HG02938 (cell line): ENCODE measurements at regions not wholly inside any gene's neighbourhood (a gene's known extent, or its start where the extent isn't known, plus 50 kb on each side); places are given as distances from the start of the nearest gene placed in this dataset.
"Not testable (repeated sequence)": the region's sequence is repeated elsewhere in the genome, so short reads cannot be mapped to it uniquely, and the experiment has no call there.

Experiments
- ATAC-seq: cut with Tn5 transposase; IDR thresholded peaks from one replicate; pipeline ENCODE4 v1.9.1; 2021; ENCODE audit warnings: mild to moderate bottlenecking, moderate library complexity; ENCODE audit not compliant: unreplicated experiment

DNA sequence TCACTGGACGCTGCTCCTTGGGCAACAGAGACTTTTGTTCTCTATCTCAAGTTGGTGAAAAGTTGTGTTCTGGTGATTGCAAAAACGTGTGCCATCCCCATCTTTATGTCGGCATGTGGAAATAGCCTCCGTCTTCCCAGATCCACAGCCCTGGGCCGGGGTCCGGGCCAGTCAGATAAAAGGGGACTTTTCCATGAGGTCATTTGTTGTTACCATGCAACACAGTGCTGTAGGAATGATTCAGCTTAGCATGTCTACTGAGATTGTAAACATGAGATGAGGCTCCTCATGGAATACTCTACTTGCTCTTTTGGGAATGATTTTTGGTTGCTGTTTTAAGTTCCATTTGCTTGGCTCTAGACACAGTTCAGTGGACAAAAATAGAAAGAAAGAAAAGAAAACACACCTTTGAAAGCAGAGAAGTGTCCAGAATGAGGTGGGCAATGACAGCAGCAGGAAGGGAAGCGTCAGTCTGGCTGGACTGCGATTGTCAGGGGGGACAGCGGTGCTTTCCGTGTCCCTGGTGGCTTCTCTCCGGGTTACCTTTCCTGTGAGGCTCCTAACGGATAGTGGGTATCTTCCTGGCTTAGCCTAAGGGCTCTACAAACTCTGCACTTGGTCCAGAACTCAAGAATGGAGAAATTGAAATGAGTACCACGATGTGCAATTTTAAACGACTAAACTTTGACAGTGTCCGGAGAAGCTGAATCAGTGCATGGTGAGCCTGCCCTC lies 91.6 kb downstream of the TEX29 start:
- ATAC-seq = no peak

DNA sequence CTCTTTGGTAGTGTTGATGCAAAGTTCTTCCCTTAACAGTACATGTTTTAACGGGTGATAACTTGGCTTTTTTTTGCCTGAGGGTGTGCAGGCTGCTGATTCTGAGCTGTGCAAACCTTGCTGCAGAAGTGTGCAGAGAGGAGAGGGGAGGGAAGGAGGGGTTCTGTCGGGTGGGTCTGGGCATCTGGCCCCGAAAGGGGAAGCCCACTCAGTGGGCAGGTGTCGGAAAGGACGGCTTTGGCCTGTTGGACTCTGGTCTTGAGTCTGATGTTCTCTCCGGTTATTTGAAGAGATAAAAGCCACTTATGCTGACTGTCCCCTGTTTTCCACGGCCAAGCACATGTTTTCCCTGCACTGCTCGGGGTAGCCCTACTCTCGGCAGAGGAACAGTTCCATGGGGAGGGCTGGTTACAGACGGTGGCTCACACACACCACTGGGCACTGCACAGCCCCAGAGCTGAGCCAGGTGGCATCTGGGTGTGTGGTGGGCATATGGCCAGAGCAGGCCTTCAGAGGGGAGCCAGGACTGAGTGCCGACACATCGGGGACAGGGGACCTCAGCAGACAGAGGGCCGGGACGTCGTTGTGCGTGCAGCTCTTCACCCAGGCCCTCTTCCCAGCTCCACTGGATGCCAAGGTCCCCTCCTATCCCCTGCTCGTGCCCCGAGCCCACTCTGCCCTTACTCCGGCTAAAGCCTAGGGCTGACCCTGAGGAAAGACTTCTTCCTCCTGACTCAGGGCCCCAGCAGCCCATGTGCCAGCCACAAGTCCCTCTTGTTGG lies 93.2 kb downstream of the TEX29 start:
- no peak for ATAC-seq

DNA sequence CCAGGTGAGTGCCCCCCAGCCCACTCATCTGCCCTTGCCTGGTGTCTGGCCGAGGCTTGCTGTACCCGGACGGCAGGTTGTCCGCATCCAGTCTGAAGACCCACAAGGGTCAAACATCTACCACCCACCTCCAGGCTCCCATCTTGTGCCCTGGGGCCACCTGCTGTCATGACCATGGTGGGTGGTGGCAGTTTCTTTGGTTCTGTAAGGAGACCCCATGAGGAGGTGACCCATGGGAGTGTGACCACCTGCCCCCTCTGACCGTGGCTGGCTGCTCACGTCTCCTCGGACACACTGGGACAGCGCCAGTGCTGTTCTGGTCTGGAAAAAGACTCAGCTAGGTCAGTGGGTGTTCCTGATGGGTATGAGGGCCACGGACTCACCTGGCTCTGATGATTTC lies 93.9 kb downstream of the TEX29 start:
- no peak for ATAC-seq

DNA sequence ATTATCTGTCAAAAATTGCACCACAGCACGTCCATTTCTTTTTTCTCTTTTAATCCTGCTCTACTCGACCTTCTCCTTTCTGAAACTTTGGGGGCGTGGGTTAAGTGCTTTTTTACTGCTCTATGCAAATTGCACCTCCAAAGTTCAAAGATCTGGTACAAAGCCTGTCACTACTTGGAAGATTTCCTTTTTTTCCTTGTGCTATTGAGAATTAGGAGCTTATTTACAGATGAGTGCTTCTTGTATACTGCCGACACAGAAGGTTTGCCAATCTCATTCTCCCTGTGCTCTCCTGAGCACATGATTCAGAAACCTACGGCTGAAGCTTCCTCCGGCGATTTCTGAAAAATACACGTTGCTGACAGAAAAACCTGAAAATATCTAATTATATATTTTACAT lies 94.8 kb downstream of the TEX29 start:
- no peak for ATAC-seq

DNA sequence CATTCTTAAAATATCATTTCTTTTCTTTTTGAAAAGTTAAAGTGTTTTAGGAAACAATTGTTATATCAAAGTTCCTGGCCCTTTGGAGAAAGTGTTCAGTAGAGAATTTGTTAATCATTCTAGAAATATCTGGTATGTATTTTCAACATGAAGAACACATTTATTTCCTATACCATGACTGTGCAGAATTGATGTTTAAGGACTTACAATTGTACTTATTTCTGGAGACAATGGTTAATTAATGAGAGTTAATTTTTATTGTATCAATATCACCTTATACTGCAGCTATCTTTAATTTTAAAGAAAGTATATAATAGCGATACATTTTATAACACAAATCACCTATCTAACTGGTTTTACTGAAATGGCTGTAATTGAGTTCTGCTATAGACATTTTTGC lies 95.3 kb downstream of the TEX29 start:
- no peak for ATAC-seq

- ATAC-seq = no peak
Measured at GRCh38 chr13:111418101-111418500, 97.7 kb downstream of the TEX29 start.

DNA sequence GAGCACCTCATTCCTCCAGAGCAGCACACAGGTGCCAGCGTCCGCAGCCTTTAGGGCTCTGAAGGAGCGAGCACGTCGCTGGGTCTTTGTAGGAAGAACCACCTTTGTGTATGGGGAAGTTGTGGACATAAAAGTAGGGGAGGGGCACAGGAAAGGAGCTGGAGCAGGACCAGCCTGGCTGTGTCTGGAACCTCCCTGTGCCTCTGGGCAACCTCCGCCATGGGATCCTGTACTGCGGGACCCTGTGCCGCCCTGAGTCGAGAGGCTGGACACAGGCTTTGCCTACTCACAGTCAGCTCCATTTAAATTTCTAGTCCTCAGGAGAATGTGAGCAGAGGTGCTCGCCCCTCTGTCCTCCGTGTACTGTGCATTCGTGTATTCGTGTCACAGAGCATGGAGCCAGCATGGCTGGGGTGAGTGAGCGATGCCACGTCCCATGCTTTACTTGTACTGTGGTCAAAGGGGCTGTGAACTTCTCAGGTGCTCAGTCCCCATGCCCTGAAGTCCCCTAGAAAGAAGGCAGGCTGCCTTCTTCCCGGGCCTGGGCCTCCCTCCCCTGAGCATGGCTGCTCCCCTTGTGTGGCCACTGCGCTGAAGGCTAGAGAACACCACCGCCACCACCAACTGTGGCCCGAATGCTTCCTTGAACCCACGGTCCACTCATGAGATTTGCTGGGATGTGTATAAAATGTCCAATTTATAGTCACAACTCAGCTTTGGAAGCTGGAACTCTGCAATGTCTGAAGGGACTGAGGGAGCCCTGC lies 99.9 kb downstream of the TEX29 start:
- no peak for ATAC-seq

GRCh38 chr13:111421216-111421615 lies 100.8 kb downstream of the TEX29 start:
- no peak for ATAC-seq

- no peak for ATAC-seq
Measured at GRCh38 chr13:111422348-111422747, 101.9 kb downstream of the TEX29 start.

DNA sequence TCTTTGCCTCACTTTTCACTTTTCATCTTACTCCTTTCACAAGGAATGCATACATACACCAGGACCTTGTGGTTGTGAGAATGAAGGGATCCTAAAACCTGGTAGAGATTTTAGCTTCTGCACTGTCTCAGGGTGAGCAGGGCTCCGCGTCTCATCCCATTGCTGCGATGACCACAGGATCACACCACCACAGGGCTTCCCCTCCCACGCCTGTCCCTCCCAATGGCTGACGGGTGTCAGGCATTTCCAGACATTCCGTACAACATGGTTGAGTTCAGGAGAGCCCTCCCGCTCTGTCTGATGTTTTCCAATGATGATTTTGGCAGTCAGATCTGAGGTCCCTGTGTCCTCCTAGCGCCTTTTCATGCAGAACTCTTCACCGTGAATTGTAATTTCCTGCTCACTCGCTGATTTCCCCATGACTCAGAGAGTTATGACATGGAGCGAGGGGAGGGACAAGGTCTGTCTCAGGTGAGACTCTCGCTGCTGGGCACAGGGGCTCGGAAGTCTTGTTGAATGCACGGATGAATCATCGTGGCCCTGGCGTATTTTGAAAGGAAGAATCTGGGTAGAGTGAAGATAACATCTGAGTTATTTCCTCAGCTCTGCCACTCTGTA lies 102.8 kb downstream of the TEX29 start:
- no peak for ATAC-seq

- no peak for ATAC-seq
Measured at GRCh38 chr13:111424134-111424533, 103.7 kb downstream of the TEX29 start.

GRCh38 chr13:111425326-111425725 lies 104.9 kb downstream of the TEX29 start:
- no peak for ATAC-seq

- ATAC-seq = peak; percentile 76
Measured at GRCh38 chr13:111429064-111429558, 108.7 kb downstream of the TEX29 start.

GRCh38 chr13:111431206-111431605 lies 110.8 kb downstream of the TEX29 start:
- no peak for ATAC-seq

DNA sequence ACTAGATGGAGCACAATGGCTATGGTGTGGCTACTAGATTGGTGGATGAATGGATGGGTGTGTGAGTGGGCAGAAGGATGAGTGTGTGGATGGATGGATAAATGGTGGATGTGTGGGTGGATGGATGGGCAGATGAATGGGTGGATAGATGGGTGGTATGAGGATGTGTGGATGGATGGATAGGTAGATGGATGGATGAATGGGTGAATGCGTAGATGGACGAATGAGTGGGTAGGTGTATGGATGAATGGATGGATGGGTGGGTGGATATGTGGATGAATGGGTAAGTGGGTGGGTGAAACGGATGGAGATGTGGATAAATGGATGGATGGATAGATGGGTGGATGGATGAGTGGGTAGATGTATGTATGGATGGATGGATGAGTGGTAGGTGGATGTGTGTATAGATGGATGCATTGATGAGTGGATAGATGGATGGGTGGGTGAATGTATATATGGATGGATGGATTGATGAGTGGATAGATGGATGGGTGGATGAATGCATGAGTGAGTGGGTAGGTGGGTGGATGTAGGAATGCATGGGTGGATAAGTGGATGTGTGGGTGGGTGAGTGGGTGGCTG lies 114.2 kb downstream of the TEX29 start:
- no peak for ATAC-seq

GRCh38 chr13:111436446-111436845 lies 116.0 kb downstream of the TEX29 start:
- no peak for ATAC-seq

- ATAC-seq = no peak
Measured at GRCh38 chr13:111437417-111437816, 117.0 kb downstream of the TEX29 start.

DNA sequence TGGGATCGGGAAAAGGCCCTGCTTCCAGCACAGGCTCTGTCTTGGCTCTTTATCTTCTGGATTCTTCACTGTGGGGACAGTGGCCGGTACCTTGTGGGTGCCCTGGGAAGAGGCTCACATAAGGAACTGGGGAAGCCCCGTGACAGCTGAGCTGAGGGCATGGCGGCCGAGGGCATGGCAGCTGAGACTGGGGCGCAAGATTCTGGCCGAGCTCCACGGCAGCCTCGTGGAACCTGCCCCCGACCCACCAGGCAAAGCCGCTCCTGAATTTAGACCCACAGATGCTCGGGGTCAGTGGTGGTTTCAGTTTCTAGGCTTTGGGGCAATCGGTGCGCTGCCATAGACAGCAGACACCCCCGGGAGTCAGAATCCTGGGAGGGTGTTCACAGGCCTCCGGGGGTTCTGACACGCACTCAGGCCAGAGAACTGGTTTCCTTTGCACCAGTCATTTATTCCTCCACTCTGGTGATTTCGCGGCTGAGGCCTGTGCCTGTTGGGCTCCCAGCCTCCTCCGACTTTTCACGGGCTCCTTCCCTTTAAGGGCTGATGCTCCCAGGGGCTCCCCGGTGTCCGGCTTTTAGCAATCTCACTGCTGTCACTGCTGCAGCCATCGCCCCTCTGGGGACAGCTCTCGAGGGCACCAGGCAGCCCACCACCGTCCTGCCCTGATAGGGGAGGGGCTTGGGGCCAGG lies 117.6 kb downstream of the TEX29 start:
- ATAC-seq = no peak

GRCh38 chr13:111440492-111440891 lies 120.0 kb downstream of the TEX29 start:
- ATAC-seq = not testable (repeated sequence)

GRCh38 chr13:111443981-111444380 lies 123.5 kb downstream of the TEX29 start:
- no peak for ATAC-seq
